Cardiac fibroblast (primary cell): ENCODE measurements at regions not wholly inside any gene's neighbourhood (a gene's known extent, or its start where the extent isn't known, plus 50 kb on each side); places are given as distances from the start of the nearest gene placed in this dataset.

Source experiments
- DNase-seq, 2 donors: peaks; one replicate each; pipeline versions ENCODE4 v3.0.0 to v3.0.0-alpha.2; 2010; ENCODE audit warnings: low read depth in 2 of 2
- H3K4me3 ChIP-seq, 2 donors: replicated peaks in 1 of 2; 1 replicate in 1 of 2; 2 replicates in 1 of 2; pipeline ENCODE4 v1.5.1; 2011; ENCODE audit warnings: low read depth in 2 of 2, low read length in 2 of 2, mild to moderate bottlenecking in 2 of 2, moderate library complexity in 1 of 2
- CTCF ChIP-seq: IDR thresholded peaks from one replicate; pipeline ENCODE4 v1.5.1; 2011; ENCODE audit warnings: low read depth, mild to moderate bottlenecking, low read length, inconsistent platforms

DNA sequence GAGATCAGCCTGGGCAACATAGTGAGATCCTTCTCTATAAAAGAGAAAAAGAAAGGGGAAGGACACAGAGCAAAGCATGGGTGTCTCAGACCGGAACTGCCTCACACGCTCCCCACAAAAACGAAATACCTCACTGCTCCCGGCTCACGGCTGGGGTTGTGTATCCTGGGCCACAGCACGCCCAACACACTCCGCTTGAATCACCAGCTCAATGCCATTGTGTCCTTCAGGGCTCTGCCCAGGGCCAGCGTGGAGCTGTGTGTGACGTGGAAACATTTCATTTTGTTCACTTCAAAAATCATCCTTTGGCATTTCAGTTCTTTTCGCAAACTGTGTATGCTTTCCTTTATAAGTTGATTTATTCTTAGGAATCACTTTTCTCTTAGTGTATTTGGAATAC is 279.5 kb downstream of the IRX1 start:
- no peak for DNase-seq
- H3K4me3 ChIP-seq = no peak overlapping the region
- TF ChIP-seq CTCF = no peak

DNA sequence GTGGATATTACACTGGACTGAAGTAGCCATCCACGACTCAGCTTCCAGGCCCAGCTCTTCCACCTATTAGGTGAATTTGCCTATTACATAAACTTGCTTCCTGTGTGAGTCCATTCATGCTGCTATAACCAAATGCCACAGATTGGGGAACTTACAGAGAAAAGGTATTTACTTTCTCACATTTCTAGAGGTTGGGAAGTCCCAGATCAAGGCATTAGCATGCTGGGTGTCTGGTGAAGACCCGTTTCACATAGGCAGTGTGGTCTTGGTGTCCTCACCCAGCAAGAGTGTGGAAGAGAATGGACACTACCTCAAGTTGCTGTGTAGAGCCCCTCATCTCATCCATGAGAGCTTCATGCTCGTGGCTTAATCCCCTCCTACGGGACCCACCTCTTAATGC is 282.6 kb downstream of the IRX1 start:
- no peak overlapping the region for H3K4me3 ChIP-seq
- no peak for TF ChIP-seq CTCF
- no peak for DNase-seq

DNA sequence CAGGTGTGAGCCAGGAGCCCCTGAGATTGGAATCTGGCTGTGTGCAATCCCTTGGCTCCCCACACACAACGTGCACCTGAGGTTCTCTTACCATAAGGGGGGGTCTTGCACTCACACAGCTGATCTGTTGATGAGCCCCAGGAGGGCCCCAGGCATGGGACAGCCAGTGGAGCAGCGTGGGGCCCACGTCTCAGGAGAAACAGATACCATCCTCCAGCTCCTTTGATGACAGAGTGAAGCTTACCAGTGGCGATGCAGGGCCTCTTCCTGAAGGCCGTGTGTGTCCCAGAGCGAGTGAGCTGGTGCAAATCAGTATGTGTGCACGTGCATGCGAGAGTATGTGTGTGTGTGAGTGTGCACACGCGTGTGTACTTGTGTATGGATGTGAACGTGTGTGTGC is 287.4 kb downstream of the IRX1 start:
- DNase-seq = no peak
- TF ChIP-seq CTCF = no peak
- H3K4me3 ChIP-seq = no peak overlapping the region

- no peak overlapping the region for H3K4me3 ChIP-seq
- DNase-seq = no peak
- no peak for TF ChIP-seq CTCF
These were observed 291.2 kb downstream of the IRX1 start for GRCh38 chr5:3886524-3887451.

GRCh38 chr5:3888310-3888709 is 292.7 kb downstream of the IRX1 start:
- H3K4me3 ChIP-seq = no peak overlapping the region
- no peak for TF ChIP-seq CTCF
- DNase-seq = no peak

DNA sequence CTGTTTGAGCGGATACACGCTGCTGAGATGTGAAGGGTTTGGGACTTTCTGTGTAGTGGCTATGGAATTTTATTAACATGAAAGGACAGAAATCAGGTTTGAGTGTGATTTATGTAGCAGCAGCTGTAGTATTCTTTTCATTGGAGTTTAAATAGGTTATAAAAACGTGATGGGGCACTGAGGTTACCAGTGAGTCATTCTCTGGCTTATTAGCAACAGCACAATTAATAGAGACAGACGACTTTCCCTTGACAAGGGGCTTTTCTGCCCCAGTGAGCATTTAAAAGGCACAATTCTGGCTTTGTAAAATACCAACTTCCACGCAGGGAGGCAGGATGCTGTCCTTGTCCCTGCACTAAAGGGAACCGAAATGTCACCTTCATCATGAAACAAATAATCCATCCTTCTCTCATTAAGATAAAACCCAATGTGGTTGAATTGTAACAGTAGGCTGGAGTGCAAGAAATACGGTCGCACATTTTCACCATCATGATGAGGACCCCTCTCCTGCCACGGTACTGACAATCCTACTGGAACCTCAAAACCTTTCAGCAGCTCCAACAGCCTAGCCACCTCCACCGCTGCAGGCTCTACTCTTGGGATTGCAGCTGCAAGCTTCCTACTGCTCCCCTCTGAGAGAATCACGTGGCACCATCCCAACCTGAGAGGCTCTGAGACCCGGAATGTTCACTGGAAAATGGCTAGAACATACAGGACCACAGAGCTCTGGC is 293.9 kb downstream of the IRX1 start:
- no peak for DNase-seq
- no peak for TF ChIP-seq CTCF
- H3K4me3 ChIP-seq = no peak overlapping the region
